ENCODE measurements at regions not wholly inside any gene's neighbourhood (a gene's known extent, or its start where the extent isn't known, plus 50 kb on each side); places are given as distances from the start of the nearest gene placed in this dataset.

DNA sequence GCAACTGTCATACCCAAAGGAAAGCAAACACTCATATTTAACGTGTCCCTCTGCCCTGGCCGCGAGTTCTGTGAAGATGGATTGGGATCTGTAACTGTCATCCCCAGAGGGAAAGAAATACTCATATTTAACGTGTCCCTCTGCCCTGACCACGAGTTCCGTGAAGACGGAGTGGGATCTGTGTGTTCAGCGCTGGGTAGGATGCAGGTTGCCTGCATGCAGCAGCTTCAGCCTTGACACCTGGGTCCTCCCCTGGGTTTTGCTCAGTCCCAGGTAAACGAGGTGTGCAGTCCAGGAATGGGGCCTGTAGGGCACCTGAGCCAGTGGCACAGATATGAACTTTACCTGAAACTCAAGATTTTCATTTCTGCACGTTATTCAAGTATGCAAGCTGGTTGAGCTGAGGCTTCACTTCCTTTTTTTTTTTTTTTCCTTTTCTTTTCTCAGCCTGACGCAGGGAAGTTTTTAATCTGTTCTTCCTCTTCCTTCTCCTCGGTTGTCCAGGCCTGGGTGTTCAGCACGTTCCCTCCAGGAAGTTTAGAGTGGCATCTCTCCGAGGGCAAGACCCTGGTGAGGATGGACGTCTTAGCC lies 159.0 kb upstream of the SHH start:
- no peak for DNase-seq
- no peaks in the 10 kb centered on the region for H3K27me3 ChIP-seq (replicated peaks in 1 of 7)
- TF ChIP-seq POLR2AphosphoS5 (IDR thresholded peaks at IDR 0.05), result no peak
- TF ChIP-seq, protein P1, sequence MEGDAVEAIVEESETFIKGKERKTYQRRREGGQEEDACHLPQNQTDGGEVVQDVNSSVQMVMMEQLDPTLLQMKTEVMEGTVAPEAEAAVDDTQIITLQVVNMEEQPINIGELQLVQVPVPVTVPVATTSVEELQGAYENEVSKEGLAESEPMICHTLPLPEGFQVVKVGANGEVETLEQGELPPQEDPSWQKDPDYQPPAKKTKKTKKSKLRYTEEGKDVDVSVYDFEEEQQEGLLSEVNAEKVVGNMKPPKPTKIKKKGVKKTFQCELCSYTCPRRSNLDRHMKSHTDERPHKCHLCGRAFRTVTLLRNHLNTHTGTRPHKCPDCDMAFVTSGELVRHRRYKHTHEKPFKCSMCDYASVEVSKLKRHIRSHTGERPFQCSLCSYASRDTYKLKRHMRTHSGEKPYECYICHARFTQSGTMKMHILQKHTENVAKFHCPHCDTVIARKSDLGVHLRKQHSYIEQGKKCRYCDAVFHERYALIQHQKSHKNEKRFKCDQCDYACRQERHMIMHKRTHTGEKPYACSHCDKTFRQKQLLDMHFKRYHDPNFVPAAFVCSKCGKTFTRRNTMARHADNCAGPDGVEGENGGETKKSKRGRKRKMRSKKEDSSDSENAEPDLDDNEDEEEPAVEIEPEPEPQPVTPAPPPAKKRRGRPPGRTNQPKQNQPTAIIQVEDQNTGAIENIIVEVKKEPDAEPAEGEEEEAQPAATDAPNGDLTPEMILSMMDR (IDR thresholded peaks at IDR 0.05 in 8 of 11, conservative IDR thresholded peaks at IDR 0.05 in 3 of 11), result no peak
- no peak for TF ChIP-seq POLR2A (IDR thresholded peaks at IDR 0.05)
- intact Hi-C loops (cut with DNase I; ENCODE audit: low total_unique reads), result no loop called here
- no peak overlapping the region for H3K4me3 ChIP-seq
- 66 to 71% (median 67%) methylated on average over 15 of the region's 15 CpGs for WGBS, 5 donors
- no peaks in the 10 kb centered on the region for H3K9me3 ChIP-seq
- no peaks in the 10 kb centered on the region for H3K4me1 ChIP-seq
- H3K27ac ChIP-seq, result no peak overlapping the region
- no peaks in the 10 kb centered on the region for H3K36me3 ChIP-seq

- H3K27ac ChIP-seq, result no peak overlapping the region
- peak; percentile 33 for DNase-seq
- no peak overlapping the region for H3K4me3 ChIP-seq
- intact Hi-C loops (cut with DNase I; ENCODE audit: low total_unique reads), result no loop called here
- no peaks in the 10 kb centered on the region for H3K36me3 ChIP-seq
- no peak for TF ChIP-seq POLR2AphosphoS5 (IDR thresholded peaks at IDR 0.05)
- TF ChIP-seq, protein P1 (IDR thresholded peaks at IDR 0.05 in 8 of 11, conservative IDR thresholded peaks at IDR 0.05 in 3 of 11), result no peak
- no peak for TF ChIP-seq POLR2A (IDR thresholded peaks at IDR 0.05)
- WGBS, 5 donors, result 86 to 93% (median 91%) methylated on average over 21 of the region's 21 CpGs
- no peaks in the 10 kb centered on the region for H3K27me3 ChIP-seq (replicated peaks in 1 of 7)
- H3K9me3 ChIP-seq, result no peaks in the 10 kb centered on the region
- no peaks in the 10 kb centered on the region for H3K4me1 ChIP-seq
Measured at GRCh38 chr7:155969192-155969929, 157.1 kb upstream of the SHH start.

DNA sequence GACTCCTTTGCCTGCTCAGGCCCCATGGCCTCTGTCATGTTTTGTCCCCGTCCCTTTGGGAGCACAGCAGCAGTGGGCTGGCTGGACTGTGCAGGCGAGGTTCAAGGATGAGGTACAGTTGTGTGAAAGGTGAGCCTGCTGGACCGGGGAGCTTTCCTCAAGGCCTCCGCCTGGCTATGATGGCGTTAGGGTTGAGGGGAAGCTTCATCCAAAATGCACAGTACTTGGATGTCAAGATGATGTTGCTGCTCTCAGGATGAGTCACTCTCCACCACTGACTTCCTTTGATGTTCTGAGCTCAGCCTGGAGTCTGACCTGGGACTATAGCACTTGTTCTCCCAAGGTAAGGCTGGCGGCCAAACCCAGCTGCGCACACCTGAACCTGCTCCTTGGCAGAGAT lies 152.7 kb upstream of the SHH start:
- H3K9me3 ChIP-seq, result no peaks in the 10 kb centered on the region
- no peak overlapping the region for H3K27ac ChIP-seq
- no peaks in the 10 kb centered on the region for H3K36me3 ChIP-seq
- WGBS, 5 donors, result 81 to 91% (median 85%) methylated on average over 6 to 7 of the region's 7 CpGs
- intact Hi-C loops (cut with DNase I; ENCODE audit: low total_unique reads), result no loop called here
- TF ChIP-seq, protein P1 (IDR thresholded peaks at IDR 0.05 in 8 of 11, conservative IDR thresholded peaks at IDR 0.05 in 3 of 11), result no peak
- TF ChIP-seq POLR2A (IDR thresholded peaks at IDR 0.05) (no peak), POLR2AphosphoS5 (IDR thresholded peaks at IDR 0.05) (no peak)
- peaks cover 0 to 29% (median 0%) of the 10 kb centered on the region in 7 donors for H3K27me3 ChIP-seq (replicated peaks in 1 of 7)
- H3K4me1 ChIP-seq, result no peaks in the 10 kb centered on the region
- DNase-seq, result peak; percentile 54
- H3K4me3 ChIP-seq, result no peak overlapping the region

DNA sequence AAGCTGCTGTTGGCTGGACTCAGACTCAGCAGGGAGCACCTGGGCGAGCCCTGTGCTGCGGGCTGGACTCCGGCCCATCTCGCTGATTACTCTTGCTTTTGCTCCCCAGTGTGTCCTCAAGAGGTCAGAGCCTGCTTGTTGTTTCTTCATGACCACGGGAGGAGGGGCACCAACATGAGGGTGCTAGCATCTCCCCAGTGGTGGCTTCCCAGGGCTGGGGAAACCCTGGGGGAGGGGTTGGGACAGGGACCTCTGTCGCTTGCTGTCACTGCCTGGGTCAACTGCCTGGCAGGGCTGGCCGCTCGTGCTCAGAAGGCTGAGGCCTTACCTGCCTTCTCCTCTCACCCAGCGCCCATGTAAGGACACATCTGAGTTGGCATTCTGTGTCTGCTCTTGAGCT lies 152.3 kb upstream of the SHH start:
- Histone ChIP-seq H3K36me3 (no peaks in the 10 kb centered on the region), H3K9me3 (no peaks in the 10 kb centered on the region), H3K4me3 (no peak overlapping the region), H3K4me1 (no peaks in the 10 kb centered on the region), H3K27me3 (replicated peaks in 1 of 7) (peaks cover 0 to 31% (median 0%) of the 10 kb centered on the region in 7 donors), H3K27ac (no peak overlapping the region)
- intact Hi-C loops (cut with DNase I; ENCODE audit: low total_unique reads), result no loop called here
- WGBS, 5 donors, result 74 to 90% (median 87%) methylated on average over 6 to 9 of the region's 9 CpGs
- peak; percentile 60 for DNase-seq
- TF ChIP-seq, protein P1 (IDR thresholded peaks at IDR 0.05 in 8 of 11, conservative IDR thresholded peaks at IDR 0.05 in 3 of 11), result no peak
- TF ChIP-seq POLR2AphosphoS5 (IDR thresholded peaks at IDR 0.05), result no peak
- no peak for TF ChIP-seq POLR2A (IDR thresholded peaks at IDR 0.05)
